PC-9 (cell line): ENCODE measurements at regions not wholly inside any gene's neighbourhood (a gene's known extent, or its start where the extent isn't known, plus 50 kb on each side); places are given as distances from the start of the nearest gene placed in this dataset.

Source experiments
- EZH2 ChIP-seq: fragments of 200-600 bp; sonication (generic); IDR thresholded peaks from 2 replicates; pipeline ENCODE4 v1.8.0; 2017; ENCODE audit warnings: antibody characterized with exemption, low read depth
- TF ChIP-seq, protein P1 (sequence below): fragments of 200-600 bp; sonication (generic); conservative IDR thresholded peaks from 2 replicates; pipeline ENCODE4 v1.6.1; 2017; ENCODE audit warnings: mixed run types, antibody characterized with exemption, mild to moderate bottlenecking, moderate library complexity

DNA sequence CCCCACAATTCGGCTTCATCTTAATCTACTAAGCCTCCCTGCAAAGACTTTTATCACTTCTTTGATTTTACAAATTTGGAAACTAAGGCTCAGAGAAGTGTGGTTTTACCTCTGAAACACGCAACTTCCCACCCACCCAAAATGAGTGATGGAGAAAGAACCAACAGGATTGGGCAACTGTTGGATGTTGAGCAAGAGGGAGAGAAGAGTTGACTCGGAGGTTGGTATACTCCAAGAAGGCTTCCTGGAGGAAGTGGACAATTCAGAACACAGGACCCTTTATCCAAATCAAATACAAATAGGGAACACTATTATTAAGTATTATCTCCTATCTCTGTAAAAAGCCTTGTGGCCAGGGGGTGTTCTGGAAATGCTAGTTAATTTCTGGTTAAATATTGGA, 323.0 kb downstream of the C16orf95 start:
- TF ChIP-seq, protein P1, sequence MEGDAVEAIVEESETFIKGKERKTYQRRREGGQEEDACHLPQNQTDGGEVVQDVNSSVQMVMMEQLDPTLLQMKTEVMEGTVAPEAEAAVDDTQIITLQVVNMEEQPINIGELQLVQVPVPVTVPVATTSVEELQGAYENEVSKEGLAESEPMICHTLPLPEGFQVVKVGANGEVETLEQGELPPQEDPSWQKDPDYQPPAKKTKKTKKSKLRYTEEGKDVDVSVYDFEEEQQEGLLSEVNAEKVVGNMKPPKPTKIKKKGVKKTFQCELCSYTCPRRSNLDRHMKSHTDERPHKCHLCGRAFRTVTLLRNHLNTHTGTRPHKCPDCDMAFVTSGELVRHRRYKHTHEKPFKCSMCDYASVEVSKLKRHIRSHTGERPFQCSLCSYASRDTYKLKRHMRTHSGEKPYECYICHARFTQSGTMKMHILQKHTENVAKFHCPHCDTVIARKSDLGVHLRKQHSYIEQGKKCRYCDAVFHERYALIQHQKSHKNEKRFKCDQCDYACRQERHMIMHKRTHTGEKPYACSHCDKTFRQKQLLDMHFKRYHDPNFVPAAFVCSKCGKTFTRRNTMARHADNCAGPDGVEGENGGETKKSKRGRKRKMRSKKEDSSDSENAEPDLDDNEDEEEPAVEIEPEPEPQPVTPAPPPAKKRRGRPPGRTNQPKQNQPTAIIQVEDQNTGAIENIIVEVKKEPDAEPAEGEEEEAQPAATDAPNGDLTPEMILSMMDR = no peak
- TF ChIP-seq EZH2 = no peak
